Ascending aorta (tissue), 2 donors: ENCODE measurements at regions not wholly inside any gene's neighbourhood (a gene's known extent, or its start where the extent isn't known, plus 50 kb on each side); places are given as distances from the start of the nearest gene placed in this dataset.

ENCODE experiments used
- DNase-seq, 2 donors: peaks; one replicate each; pipeline ENCODE4 v3.0.0-alpha.2; 2019; ENCODE audit warnings: low spot score in 2 of 2
- H3K27ac ChIP-seq, 2 donors: fragments of 200-600 bp; sonication (generic); one replicate each; pipeline ENCODE4 v1.5.1; 2016 to 2017; ENCODE audit warnings: mild to moderate bottlenecking in 1 of 2
- H3K27me3 ChIP-seq: fragments of 200-600 bp; sonication (generic); one replicate; pipeline ENCODE4 v1.5.1; 2017
- H3K36me3 ChIP-seq, 2 donors: fragments of 200-600 bp; sonication (generic); one replicate each; pipeline ENCODE4 v1.5.1; 2016
- H3K4me1 ChIP-seq, 2 donors: fragments of 200-600 bp; sonication (generic); one replicate each; pipeline ENCODE4 v1.5.1; 2016 to 2017; ENCODE audit warnings: mild to moderate bottlenecking in 1 of 2
- H3K4me3 ChIP-seq, 2 donors: fragments of 200-600 bp; sonication (generic); one replicate each; pipeline ENCODE4 v1.5.1; 2016 to 2017; ENCODE audit warnings: mild to moderate bottlenecking in 1 of 2
- H3K9me3 ChIP-seq, 2 donors: fragments of 200-600 bp; sonication (generic); one replicate each; pipeline ENCODE4 v1.5.1; 2016
- intact Hi-C: fragments of 100-400 bp; cut with DNase I; formaldehyde crosslinking; loops from one replicate; pipeline ENCODE4 v1.15.1; 2023
- TF ChIP-seq, protein P1 (sequence below), 3 experiments: fragments of 200-600 bp in 2 of 3; fragments of 450-650 bp in 1 of 3; sonication (generic) in 2 of 3; IDR thresholded peaks; one replicate each; pipeline ENCODE4 v1.5.1; 2016 to 2019; ENCODE audit warnings: antibody characterized with exemption in 3 of 3, mild to moderate bottlenecking in 1 of 3, moderate library complexity in 1 of 3

DNA sequence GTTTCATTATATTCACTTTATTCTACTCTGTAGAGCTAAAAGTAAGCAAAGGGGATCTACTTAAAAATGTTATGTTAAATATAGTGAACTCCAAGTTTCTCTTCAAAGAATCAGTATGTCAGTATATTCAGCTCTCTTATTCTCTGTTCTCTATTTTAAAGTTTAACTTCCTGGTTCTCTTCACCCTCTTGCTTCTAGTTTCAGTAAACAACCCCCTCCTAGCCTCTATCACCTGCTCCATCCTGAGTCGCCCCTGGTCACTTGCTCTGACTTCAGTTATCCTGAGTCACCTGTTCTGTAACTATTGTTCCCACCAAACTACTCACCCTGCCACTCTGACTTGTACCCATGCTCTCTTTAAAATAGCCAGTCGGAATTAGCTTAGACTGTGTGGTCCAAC, 180.9 kb upstream of the AADAT start:
- TF ChIP-seq, protein P1, sequence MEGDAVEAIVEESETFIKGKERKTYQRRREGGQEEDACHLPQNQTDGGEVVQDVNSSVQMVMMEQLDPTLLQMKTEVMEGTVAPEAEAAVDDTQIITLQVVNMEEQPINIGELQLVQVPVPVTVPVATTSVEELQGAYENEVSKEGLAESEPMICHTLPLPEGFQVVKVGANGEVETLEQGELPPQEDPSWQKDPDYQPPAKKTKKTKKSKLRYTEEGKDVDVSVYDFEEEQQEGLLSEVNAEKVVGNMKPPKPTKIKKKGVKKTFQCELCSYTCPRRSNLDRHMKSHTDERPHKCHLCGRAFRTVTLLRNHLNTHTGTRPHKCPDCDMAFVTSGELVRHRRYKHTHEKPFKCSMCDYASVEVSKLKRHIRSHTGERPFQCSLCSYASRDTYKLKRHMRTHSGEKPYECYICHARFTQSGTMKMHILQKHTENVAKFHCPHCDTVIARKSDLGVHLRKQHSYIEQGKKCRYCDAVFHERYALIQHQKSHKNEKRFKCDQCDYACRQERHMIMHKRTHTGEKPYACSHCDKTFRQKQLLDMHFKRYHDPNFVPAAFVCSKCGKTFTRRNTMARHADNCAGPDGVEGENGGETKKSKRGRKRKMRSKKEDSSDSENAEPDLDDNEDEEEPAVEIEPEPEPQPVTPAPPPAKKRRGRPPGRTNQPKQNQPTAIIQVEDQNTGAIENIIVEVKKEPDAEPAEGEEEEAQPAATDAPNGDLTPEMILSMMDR (IDR thresholded peaks at IDR 0.05) = no peak
- no peak overlapping the region for H3K4me3 ChIP-seq
- intact Hi-C loops = no loop called here
- H3K9me3 ChIP-seq = no peaks in the 10 kb centered on the region
- H3K4me1 ChIP-seq = no peaks in the 10 kb centered on the region
- DNase-seq = no peak
- H3K36me3 ChIP-seq = no peaks in the 10 kb centered on the region
- H3K27ac ChIP-seq = no peak overlapping the region
- no peaks in the 10 kb centered on the region for H3K27me3 ChIP-seq

DNA sequence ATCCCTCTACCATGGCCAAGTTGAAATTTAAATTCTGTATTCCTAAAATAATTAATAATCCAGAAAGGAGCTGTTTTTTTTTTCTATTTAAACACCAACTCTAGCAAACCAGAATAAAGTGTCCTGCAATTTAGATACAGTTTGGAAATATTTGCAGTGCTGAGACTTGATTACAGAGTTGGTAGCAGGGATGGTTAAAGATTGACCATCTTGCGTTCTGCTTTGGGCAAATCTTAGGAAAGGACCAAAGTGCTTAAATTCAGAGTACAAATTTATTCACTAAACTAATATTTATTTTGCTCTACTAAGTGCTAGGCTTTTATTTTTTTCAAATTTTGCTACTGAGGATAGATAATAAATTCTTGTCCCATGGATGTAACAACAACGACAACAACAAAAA, 180.2 kb upstream of the AADAT start:
- Histone ChIP-seq H3K27me3 (no peaks in the 10 kb centered on the region), H3K4me3 (no peak overlapping the region), H3K9me3 (no peaks in the 10 kb centered on the region), H3K27ac (no peak overlapping the region), H3K36me3 (no peaks in the 10 kb centered on the region), H3K4me1 (no peaks in the 10 kb centered on the region)
- DNase-seq = no peak
- intact Hi-C loops = no loop called here
- TF ChIP-seq, protein P1 (IDR thresholded peaks at IDR 0.05) = no peak

DNA sequence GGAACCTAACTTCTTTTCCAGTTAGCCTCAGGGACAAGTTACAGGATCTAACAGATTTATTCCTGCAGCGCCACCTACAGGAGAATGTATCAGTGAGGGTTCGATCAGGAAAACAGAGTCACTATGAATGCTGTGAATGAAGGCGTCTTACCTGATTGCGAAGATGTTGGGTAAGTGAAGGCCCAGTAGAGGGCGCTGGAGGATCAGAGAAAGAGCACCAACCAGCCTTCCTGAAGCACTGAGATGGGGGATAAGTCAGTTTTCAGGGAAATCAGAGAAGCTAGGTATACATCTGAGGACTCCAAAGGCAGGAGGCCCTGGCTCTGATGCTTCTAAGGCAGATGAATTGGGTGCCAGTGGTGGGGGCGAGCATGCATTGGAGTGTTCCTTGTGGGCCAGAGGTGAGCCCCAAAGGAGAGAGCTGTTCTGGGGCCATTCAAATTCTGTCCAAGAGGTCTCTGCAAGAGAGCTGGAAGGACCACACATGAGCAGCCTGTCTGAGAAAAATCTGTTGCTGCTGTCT, 169.9 kb upstream of the AADAT start:
- H3K4me3 ChIP-seq = no peak overlapping the region
- H3K36me3 ChIP-seq = no peaks in the 10 kb centered on the region
- intact Hi-C loops = loop anchor here (10.0 kb wide), 1 partner anchor 125 kb away; no protein-coding TSS in a partner anchor
- H3K9me3 ChIP-seq = no peaks in the 10 kb centered on the region
- H3K27ac ChIP-seq = no peak overlapping the region
- peak in 1 of 2 donors; percentile 74 for DNase-seq
- H3K4me1 ChIP-seq = no peaks in the 10 kb centered on the region
- TF ChIP-seq, protein P1 (IDR thresholded peaks at IDR 0.05) = peak; percentile 51 to 78 (median 70)
- H3K27me3 ChIP-seq = no peaks in the 10 kb centered on the region

DNA sequence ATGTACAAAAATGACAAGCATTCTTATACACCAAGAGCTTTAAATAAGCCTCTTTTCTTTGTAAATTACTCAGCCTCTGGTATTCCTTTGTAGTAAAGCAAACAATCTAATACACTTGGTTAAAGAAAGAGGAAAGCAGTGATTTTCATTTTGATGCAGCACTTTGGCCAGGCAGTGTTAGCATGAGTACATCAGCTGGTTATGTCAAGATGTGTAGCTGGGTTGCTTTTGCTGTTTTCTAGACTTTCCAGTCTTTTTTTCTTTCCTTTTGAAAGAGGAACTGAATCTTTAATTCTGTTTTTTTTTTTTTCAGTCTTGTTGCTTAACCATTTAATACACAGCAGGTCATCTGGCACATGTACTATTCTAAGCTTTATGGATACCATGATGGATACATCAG, 167.1 kb upstream of the AADAT start:
- TF ChIP-seq, protein P1 (IDR thresholded peaks at IDR 0.05) = no peak
- intact Hi-C loops = loop anchor here (10.0 kb wide), 1 partner anchor 122 kb away; no protein-coding TSS in a partner anchor
- Histone ChIP-seq H3K36me3 (no peaks in the 10 kb centered on the region), H3K4me1 (no peaks in the 10 kb centered on the region), H3K27ac (no peak overlapping the region), H3K9me3 (no peaks in the 10 kb centered on the region), H3K27me3 (no peaks in the 10 kb centered on the region), H3K4me3 (no peak overlapping the region)
- no peak for DNase-seq

DNA sequence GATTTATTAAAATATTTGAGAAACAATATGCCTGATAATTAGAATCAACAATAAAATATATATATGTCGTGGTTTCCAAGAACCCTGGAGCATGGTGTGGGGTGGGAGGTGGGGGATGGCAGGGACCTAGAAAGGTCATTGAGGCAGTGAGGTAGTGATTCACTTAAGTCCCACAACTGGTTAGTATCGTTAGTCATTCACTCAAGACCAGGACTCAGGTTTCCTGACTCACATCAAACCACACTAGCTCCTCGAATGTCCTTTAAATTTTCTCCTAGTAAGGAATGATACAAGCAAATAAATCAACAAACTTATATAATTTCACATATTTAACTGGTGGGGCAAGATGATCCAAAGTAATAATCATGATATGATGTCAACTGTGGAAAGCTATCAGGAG, 158.8 kb upstream of the AADAT start:
- H3K4me3 ChIP-seq = no peak overlapping the region
- H3K9me3 ChIP-seq = no peaks in the 10 kb centered on the region
- H3K27ac ChIP-seq = no peak overlapping the region
- TF ChIP-seq, protein P1 (IDR thresholded peaks at IDR 0.05) = no peak
- H3K36me3 ChIP-seq = no peaks in the 10 kb centered on the region
- DNase-seq = no peak
- intact Hi-C loops = no loop called here
- H3K4me1 ChIP-seq = no peaks in the 10 kb centered on the region
- H3K27me3 ChIP-seq = no peaks in the 10 kb centered on the region

DNA sequence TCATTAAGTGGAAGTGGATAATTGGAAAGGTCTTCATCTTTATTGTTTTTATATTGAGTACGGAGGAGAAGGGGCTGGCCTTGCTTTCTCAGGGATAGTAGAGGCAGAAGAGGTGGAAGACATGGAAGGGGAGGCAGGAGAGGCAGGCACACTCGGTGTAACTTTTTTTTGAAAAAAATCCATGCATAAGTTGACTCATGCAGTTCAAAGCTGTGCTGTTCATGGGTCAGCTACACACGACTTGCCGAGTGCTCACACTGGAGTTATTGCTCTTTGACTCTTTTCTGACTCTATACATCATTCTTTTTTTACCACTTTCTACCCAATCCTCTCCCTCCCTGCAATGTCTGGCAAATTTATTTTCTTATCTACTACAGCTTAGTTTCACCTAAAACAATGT, 158.3 kb upstream of the AADAT start:
- Histone ChIP-seq H3K36me3 (no peaks in the 10 kb centered on the region), H3K4me1 (peaks cover 0 to 3% of the 10 kb centered on the region in 2 donors)

More for the DNA sequence above, 158.3 kb upstream of the AADAT start:
- H3K9me3 ChIP-seq = no peaks in the 10 kb centered on the region
- H3K4me3 ChIP-seq = no peak overlapping the region
- no peak overlapping the region for H3K27ac ChIP-seq
- DNase-seq = no peak
- no peaks in the 10 kb centered on the region for H3K27me3 ChIP-seq
- intact Hi-C loops = no loop called here
- TF ChIP-seq, protein P1 (IDR thresholded peaks at IDR 0.05) = no peak
